ENCODE measurements at regions not wholly inside any gene's neighbourhood (a gene's known extent, or its start where the extent isn't known, plus 50 kb on each side); places are given as distances from the start of the nearest gene placed in this dataset.

- TF ChIP-seq AFF4 (CRISPR knock-in tag; IDR thresholded peaks at IDR 0.05; ENCODE audit: borderline replicate concordance) (no peak), HMGA2 (CRISPR knock-in tag; IDR thresholded peaks at IDR 0.05) (no peak), PRRX2 (CRISPR knock-in tag; IDR thresholded peaks at IDR 0.05) (no peak), RELA (CRISPR knock-in tag; IDR thresholded peaks at IDR 0.05; ENCODE audit: borderline replicate concordance) (no peak), ESRRA (CRISPR knock-in tag; IDR thresholded peaks at IDR 0.05; ENCODE audit: borderline replicate concordance) (no peak), JUN (CRISPR knock-in tag; IDR thresholded peaks at IDR 0.05) (no peak), ELF4 (CRISPR knock-in tag; IDR thresholded peaks at IDR 0.05; ENCODE audit: low read depth) (no peak)
Measured at GRCh38 chr11:112454841-112455240, 194.2 kb upstream of the PLET1 start (continued).

GRCh38 chr11:112455791-112456190 lies 195.1 kb upstream of the PLET1 start:
- no peaks in the 10 kb centered on the region for H3K9me3 Mint-ChIP-seq
- no peaks in the 10 kb centered on the region for H3K4me1 Mint-ChIP-seq
- H3K36me3 Mint-ChIP-seq = no peaks in the 10 kb centered on the region
- POLR2A ChIA-PET = no interaction called here
- ATAC-seq (no peak), DNase-seq (ENCODE audit: low spot score) (no peak)
- H3K4me3 Mint-ChIP-seq = no peak overlapping the region
- CTCF ChIA-PET = interaction anchor here (0.6 to 3.2 kb wide), 4 partner anchors 15 to 834 kb away, joined by 3 to 36 read pairs (median 6); no protein-coding TSS in a partner anchor
- H3K27me3 Mint-ChIP-seq (ENCODE audit: low read depth) = peaks cover 7% of the 10 kb centered on the region
- H3K27ac Mint-ChIP-seq = no peak overlapping the region
- TF ChIP-seq ZNF532 (CRISPR knock-in tag; IDR thresholded peaks at IDR 0.05; ENCODE audit: borderline replicate concordance) (no peak), PRDM15 (CRISPR knock-in tag; IDR thresholded peaks at IDR 0.05) (no peak), JAZF1 (CRISPR knock-in tag; IDR thresholded peaks at IDR 0.05) (no peak), ZNF396 (CRISPR knock-in tag; IDR thresholded peaks at IDR 0.05; ENCODE audit: borderline replicate concordance) (no peak), ZNF423 (CRISPR knock-in tag; IDR thresholded peaks at IDR 0.05) (no peak), ZBTB21 (CRISPR knock-in tag; IDR thresholded peaks at IDR 0.05; ENCODE audit: borderline replicate concordance) (no peak), ARID4B (CRISPR knock-in tag; IDR thresholded peaks at IDR 0.05; ENCODE audit: borderline replicate concordance) (no peak), OVOL2 (CRISPR knock-in tag; IDR thresholded peaks at IDR 0.05; ENCODE audit: borderline replicate concordance) (no peak), AFF4 (CRISPR knock-in tag; IDR thresholded peaks at IDR 0.05; ENCODE audit: borderline replicate concordance) (no peak), FOXP1 (CRISPR knock-in tag; IDR thresholded peaks at IDR 0.05; ENCODE audit: borderline replicate concordance) (no peak)

Data from WTC11 (cell line).